ENCODE measurements at regions not wholly inside any gene's neighbourhood (a gene's known extent, or its start where the extent isn't known, plus 50 kb on each side); places are given as distances from the start of the nearest gene placed in this dataset.

GRCh38 chr4:127425202-127425845, 207.4 kb upstream of the INTU start:
- no peaks in the 10 kb centered on the region for H3K4me1 ChIP-seq (ENCODE audit: control insufficient read depth, extremely low read depth, insufficient read depth, low read length)
- H3K4me2 ChIP-seq (ENCODE audit: insufficient read depth, low read length): no peak overlapping the region
- intact Hi-C loops (cut with micrococcal nuclease) (no loop called here), dilution Hi-C loops (cut with MboI; ENCODE audit: extremely low pct_ligation_motif_present, low sequenced_read_pairs) (no loop called here)
- no peaks in the 10 kb centered on the region for H3K9me3 ChIP-seq (replicated peaks; ENCODE audit: control insufficient read depth, insufficient read depth, low read length)
- no peaks in the 10 kb centered on the region for H3K36me3 ChIP-seq (ENCODE audit: control insufficient read depth in 2 of 2, extremely low read depth in 1 of 2, insufficient read depth in 2 of 2, low read length in 2 of 2)
- ChIA-PET POLR2A (no interaction called here), CTCF (no interaction called here)
- FAIRE-seq: no peak
- no peak overlapping the region for H3K9ac ChIP-seq (replicated peaks; ENCODE audit: extremely low read depth, insufficient read depth, low read length)
- no peak for DNase-seq (ENCODE audit: low read depth, low spot score)
- no peak overlapping the region for H3K4me3 ChIP-seq (replicated peaks in 1 of 3; ENCODE audit: insufficient read depth in 1 of 3, low read depth in 1 of 3, low read length in 3 of 3)
- no peak overlapping the region for H3K27ac ChIP-seq (ENCODE audit: insufficient read depth, low read depth, low read length)
- H3K27me3 ChIP-seq (ENCODE audit: control insufficient read depth in 2 of 2, insufficient read depth in 2 of 2, low read length in 2 of 2): no peaks in the 10 kb centered on the region
- TF ChIP-seq JUN (IDR thresholded peaks at IDR 0.05; ENCODE audit: borderline replicate concordance, insufficient read depth, insufficient read length, low read depth) (no peak), FOS (IDR thresholded peaks at IDR 0.05; ENCODE audit: borderline replicate concordance, insufficient read depth, low read length) (no peak), GATA2 (IDR thresholded peaks at IDR 0.05; ENCODE audit: insufficient read depth, insufficient read length, low read depth, low read length) (no peak), CTCF (IDR thresholded peaks at IDR 0.05; ENCODE audit: extremely low read depth in 1 of 2, insufficient read depth in 1 of 2, low read depth in 1 of 2, low read length in 2 of 2) (no peak), MYC (IDR thresholded peaks at IDR 0.05; ENCODE audit: low read depth, low read length) (no peak), POLR2AphosphoS5 (IDR thresholded peaks at IDR 0.05; ENCODE audit: insufficient read depth, low read depth, low read length) (no peak), EZH2 (IDR thresholded peaks at IDR 0.05; ENCODE audit: borderline replicate concordance, low read depth, low read length, severe bottlenecking) (no peak), POLR2A (IDR thresholded peaks at IDR 0.05; ENCODE audit: low read depth, low read length) (no peak)
- TF ChIP-seq, protein P1, sequence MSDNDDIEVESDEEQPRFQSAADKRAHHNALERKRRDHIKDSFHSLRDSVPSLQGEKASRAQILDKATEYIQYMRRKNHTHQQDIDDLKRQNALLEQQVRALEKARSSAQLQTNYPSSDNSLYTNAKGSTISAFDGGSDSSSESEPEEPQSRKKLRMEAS (IDR thresholded peaks at IDR 0.05; ENCODE audit: insufficient read depth, insufficient read length): no peak
- no peaks in the 10 kb centered on the region for H3K9me1 ChIP-seq (replicated peaks; ENCODE audit: control insufficient read depth, extremely low read depth, insufficient read depth, low read length)
- no peak overlapping the region for H2AFZ ChIP-seq (ENCODE audit: low read depth, low read length)
- BruUV-seq (replicated peaks): no TSS peak
- H4K20me1 ChIP-seq (replicated peaks; ENCODE audit: control insufficient read depth, extremely low read depth, insufficient read depth, low read length): no peaks in the 10 kb centered on the region
- no peaks in the 10 kb centered on the region for H3K79me2 ChIP-seq (ENCODE audit: control insufficient read depth, insufficient read depth, low read length)
